HL-60 (cell line): ENCODE measurements at regions not wholly inside any gene's neighbourhood (a gene's known extent, or its start where the extent isn't known, plus 50 kb on each side); places are given as distances from the start of the nearest gene placed in this dataset.

Experiments
- POLR2AphosphoS5 ChIP-seq: IDR thresholded peaks from 2 replicates; pipeline ENCODE4 v1.6.1; 2012; ENCODE audit warnings: low read depth
- SPI1 ChIP-seq: IDR thresholded peaks from 2 replicates; pipeline ENCODE4 v1.6.1; 2012; ENCODE audit warnings: low read depth, mild to moderate bottlenecking, borderline replicate concordance
- TF ChIP-seq, protein P1 (sequence below): IDR thresholded peaks from one replicate; pipeline ENCODE4 v1.5.1; 2011; ENCODE audit warnings: low read length, control low read depth, inconsistent platforms; ENCODE audit not compliant: insufficient read depth

DNA sequence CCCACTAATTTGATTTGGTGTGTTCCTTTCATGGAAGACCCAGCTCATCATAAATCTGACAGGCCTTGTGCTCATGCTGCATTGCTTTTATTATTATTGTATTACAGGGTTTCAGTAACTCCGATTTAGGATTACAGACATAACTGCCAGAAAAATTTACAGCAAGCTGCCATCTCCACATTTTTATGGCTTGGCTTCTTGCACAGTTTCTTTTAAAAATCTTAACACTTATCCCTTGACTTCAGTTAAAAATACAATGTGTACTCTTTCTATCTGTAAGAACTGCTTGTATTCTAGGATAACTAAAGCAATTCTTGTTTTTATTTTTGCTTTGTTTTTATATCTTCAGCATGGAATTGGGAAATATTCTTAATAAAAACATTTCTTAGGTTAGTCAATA, 612.2 kb downstream of the DIPK2A start:
- TF ChIP-seq, protein P1, sequence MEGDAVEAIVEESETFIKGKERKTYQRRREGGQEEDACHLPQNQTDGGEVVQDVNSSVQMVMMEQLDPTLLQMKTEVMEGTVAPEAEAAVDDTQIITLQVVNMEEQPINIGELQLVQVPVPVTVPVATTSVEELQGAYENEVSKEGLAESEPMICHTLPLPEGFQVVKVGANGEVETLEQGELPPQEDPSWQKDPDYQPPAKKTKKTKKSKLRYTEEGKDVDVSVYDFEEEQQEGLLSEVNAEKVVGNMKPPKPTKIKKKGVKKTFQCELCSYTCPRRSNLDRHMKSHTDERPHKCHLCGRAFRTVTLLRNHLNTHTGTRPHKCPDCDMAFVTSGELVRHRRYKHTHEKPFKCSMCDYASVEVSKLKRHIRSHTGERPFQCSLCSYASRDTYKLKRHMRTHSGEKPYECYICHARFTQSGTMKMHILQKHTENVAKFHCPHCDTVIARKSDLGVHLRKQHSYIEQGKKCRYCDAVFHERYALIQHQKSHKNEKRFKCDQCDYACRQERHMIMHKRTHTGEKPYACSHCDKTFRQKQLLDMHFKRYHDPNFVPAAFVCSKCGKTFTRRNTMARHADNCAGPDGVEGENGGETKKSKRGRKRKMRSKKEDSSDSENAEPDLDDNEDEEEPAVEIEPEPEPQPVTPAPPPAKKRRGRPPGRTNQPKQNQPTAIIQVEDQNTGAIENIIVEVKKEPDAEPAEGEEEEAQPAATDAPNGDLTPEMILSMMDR, result no peak
- no peak for TF ChIP-seq POLR2AphosphoS5
- no peak for TF ChIP-seq SPI1
